ENCODE measurements at regions not wholly inside any gene's neighbourhood (a gene's known extent, or its start where the extent isn't known, plus 50 kb on each side); places are given as distances from the start of the nearest gene placed in this dataset.

GRCh38 chr3:6680119-6680806 is 180.7 kb upstream of the GRM7 start:
- TF ChIP-seq CTCF (IDR thresholded peaks at IDR 0.05 in 8 of 11, conservative IDR thresholded peaks at IDR 0.05 in 3 of 11) (no peak), POLR2A (IDR thresholded peaks at IDR 0.05) (no peak), POLR2AphosphoS5 (IDR thresholded peaks at IDR 0.05) (no peak)

Data from spleen (tissue), 7 donors.